GM19324 (cell line): ENCODE measurements at regions not wholly inside any gene's neighbourhood (a gene's known extent, or its start where the extent isn't known, plus 50 kb on each side); places are given as distances from the start of the nearest gene placed in this dataset.

ENCODE experiments used
- ATAC-seq: cut with Tn5 transposase; IDR thresholded peaks from one replicate; pipeline ENCODE4 v1.9.1; 2021; ENCODE audit warnings: mild to moderate bottlenecking, moderate library complexity; ENCODE audit not compliant: unreplicated experiment, low FRiP score

DNA sequence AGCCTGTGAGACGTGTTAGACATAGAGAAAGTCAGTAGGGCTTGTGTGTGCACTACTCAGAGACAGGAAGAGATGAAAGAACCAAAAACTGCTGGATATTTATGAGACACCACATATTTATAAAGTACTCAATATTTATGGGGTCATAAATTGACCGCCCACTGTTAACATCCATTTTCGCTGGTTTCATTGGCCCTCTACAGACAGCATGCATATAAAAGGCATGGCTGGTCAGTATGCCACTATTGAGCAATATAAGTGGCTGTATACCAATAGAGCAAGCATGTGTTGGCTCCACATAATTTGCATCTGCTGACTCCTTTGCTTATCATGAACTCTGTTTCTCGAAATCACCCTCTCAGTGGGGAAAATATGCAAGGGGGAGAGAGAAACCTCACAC, 110.3 kb upstream of the BTN3A2 start:
- ATAC-seq = no peak

- ATAC-seq = no peak
Observed at GRCh38 chr6:26257272-26257671, 107.7 kb upstream of the BTN3A2 start.

DNA sequence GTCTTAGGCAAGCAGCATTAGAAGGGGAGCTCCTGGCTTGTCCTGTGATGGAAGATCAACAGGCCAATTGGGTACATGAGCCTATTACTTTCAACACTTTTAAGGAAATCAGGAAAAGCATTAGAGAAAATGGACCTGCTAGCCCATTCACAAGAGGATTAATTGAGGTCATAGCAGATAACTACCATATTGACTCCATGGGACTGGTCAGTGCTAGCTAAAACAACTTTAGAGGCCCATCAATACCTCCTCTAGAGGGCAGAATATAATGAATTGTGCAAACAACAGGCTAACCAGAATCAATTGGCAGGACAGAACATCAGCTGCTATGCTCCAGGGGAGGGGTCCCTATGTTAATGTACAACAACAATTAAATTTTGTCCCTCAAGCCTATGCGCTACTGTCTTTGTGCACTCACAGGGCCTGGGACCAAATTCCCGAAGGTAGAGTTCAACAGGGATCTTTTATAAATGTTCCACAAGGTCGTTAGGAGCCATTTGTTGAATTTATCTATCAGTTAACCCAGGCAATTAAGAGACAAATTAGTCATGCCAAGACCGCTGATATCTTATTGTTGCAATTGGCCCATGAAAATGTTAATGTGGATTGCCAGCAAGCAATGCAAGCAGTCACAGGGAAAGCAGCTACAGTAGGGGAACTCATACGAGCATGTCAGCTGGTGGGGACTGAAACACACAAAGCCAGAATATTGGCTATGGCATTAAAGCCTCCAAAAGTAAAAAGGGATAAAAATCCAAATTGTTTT, 106.6 kb upstream of the BTN3A2 start:
- no peak for ATAC-seq

- no peak for ATAC-seq
Observed at GRCh38 chr6:26260110-26260637, 104.8 kb upstream of the BTN3A2 start.

GRCh38 chr6:26260725-26261490, 104.1 kb upstream of the BTN3A2 start:
- ATAC-seq = no peak

DNA sequence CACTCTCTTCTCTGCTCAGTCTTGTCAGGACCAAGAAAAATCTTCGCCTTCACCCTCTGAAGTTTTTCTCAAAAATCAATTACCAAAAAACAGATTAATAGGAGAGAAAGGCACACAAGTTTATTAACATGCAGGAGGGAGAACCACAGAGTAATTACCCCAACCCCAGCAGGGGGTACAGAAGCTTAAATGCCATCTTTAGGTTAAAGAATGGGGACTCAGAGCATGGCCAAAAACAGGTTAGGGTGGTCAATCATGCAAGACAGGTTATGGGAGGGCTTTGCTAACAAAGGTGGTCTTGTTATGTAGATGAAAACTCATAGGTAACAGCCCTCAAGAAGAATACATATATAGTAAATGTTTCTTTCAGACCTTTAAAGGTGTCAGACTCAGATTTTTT, 100.5 kb upstream of the BTN3A2 start:
- ATAC-seq = no peak

GRCh38 chr6:26267083-26267589, 97.9 kb upstream of the BTN3A2 start:
- no peak for ATAC-seq

DNA sequence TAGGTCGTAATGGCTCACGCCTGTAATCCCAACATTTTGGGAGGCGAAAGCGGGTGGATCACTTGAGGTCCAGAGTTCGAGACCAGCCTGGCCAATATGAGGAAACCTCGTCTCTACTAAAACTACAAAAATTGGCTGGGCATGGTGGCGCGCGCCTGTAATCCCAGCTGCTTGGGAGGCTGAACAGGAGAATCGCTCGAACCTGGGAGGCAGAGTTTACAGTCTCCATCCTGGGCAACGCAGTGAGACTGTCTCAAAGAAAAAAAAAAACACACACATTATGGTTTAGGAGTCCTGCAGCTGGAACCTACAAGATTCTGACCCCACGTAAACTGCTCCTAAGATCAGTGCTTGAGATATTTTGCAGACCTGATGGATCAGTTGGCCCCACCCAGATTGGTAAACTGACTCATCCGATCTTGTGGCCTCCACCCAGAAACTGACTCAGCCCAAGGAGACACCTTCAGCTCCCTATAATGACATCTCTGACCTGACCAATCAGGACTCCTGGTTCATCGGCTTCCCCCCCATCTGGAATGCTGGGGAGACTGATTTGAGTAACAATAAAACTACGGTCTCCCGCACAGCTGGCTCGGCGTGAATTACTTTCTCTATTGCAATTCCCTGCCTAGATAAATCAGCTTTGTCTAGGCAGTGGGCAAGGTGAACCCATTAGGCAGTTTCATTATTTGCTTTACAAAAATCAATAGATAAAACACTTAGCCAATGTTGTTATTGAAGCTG, 96.2 kb upstream of the BTN3A2 start:
- no peak for ATAC-seq

DNA sequence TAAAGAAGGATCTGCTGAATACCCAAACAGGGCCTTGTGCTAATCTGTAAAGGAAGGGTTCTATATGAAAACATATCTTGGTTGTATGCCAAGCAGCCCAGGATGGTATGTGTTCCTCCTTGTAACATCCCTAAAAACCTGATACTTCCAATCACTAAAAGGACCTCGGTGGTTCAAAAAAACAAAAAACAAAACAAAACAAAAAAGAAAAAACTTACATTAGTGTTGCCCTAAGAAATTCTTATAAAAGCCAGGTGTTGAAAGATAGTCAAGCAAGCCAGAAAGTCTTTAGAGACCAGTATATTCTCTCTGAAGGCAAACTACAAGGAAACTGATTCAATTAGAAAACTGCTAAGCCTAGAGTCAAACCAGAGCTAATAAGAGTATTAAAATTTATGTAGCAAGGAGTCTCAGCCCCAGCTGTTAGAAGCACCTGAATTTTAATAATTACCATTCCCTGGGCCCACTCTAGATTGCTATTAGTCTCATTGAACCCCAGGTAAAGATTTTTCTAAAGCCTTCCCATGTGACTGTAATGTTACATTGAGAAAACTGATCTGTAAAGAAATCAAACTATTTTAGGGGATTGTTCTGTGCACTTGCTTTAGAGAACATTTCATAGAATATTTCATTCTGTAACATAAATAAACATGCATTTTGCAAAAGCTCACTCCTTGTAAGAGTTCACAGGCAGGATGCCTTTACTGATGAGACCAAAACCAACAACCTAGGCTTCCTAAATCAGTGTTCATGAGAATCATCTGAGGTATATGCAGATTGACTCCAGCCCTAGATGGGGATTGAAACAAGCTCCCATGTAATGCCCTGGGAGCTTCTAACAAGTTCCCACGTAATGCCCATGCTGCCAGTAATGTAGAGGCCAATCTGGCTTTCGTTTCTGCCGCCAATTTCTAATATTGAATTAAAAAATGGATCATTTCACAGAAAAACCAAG, 95.2 kb upstream of the BTN3A2 start:
- no peak for ATAC-seq

- ATAC-seq = no peak
Observed at GRCh38 chr6:26270486-26270861, 94.5 kb upstream of the BTN3A2 start.

DNA sequence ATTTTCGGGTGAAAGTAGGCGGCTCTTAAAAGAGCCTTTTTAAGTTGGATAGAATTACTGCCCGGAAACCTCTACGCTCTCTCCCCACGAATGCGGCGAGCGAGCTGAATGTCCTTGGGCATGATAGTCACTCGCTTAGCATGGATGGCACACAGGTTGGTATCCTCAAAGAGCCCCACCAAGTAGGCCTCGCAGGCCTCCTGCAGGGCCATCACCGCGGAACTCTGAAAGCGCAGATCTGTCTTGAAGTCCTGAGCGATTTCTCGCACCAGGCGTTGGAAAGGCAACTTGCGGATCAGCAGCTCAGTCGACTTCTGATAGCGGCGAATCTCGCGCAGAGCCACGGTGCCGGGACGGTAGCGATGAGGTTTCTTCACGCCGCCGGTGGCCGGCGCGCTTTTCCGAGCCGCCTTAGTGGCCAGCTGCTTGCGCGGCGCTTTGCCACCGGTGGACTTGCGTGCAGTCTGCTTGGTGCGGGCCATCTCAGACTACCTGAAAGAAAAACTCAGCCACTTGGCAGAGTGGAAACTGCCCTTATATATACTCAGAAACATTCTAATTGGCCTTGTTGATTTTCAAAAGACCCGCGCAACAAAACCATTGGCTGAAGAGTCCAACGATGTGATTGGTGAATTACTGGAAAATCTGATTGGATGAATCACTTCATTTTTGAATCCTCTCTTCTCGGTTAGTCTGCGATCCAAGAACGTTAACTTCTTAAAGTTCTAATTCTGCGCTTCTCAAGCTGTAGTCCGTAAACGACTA, 93.9 kb upstream of the BTN3A2 start:
- ATAC-seq = peak; percentile 28

DNA sequence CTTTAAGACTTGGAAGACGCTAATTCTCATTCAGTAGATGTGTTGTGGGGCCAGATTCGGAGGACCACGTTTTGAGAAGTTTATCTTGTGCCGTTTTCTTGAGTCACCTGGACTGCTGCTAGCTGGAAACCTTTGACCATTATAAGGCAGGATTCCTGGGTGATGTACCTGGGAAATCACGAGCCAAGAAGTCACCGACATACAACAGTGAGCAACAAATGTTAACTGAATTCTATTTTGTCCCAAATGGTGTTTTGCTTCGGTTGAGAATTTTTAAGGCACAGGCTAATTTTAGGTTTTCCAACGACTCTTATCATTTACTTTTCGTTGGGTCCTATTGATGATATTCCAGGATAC, 93.4 kb upstream of the BTN3A2 start:
- no peak for ATAC-seq

- ATAC-seq = peak; percentile 25
Observed at GRCh38 chr6:26272171-26272637, 92.8 kb upstream of the BTN3A2 start.

DNA sequence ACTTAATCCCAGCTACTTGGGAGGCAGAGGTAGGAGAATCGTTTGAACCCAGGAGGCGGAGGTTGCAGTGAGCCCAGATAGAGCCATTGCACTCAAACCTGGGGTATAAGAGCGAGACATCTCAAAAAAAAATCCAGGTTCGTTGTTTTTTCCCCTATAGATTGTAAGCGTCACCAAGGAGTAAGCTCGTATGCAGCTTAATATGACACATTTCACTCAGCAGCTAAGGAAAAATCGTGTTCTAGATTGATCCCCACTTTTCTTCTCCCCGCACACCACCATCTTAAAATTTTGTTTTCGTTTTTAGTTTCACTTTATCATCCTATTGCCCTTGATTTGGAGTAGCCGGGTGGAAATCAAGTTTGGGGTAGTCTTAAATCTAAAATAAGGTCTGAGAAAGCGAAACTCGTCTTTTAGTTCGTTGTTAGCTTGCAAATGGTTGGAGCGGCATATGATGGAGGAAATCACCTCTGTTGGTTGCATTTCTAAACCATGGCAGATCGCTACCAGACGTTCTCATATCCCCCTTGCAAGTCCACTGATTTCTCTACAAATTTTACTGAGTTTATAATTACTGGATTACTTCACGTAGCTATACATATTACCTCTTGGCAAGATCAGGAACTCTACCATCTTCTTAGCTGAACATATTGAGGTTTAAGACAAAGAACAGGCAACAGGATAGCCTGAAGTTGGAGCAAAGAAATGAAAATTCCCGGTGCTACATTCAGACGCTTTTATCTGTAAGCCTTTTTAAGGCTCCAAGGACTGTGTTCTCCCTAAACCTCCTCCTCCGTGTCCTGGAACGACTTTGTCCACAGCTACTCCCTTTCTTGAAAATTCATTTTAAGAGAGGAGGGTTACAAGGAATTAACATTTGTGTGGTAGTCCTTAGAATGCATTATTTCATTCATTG, 91.1 kb upstream of the BTN3A2 start:
- ATAC-seq = no peak

GRCh38 chr6:26275663-26276062, 89.3 kb upstream of the BTN3A2 start:
- no peak for ATAC-seq

- no peak for ATAC-seq
Observed at GRCh38 chr6:26276841-26277648, 88.0 kb upstream of the BTN3A2 start.

DNA sequence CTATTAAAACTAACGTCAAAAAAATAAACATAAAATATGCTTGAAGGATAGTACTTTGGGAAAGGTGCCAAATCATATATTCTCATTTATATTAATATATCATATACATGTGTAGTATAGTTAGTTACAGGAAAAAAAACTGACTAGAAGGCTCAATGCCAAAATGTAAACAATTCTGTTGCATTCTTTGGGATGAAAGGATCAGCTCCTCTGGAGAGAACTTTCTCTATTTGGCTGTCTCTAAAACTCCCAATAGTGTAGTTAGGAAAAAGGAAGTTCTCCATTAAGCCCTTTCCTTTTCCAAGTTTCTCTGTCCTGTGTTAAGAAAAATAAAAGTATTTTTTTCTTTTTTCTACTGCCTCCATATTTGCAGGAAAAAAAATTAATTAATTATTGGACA, 86.5 kb upstream of the BTN3A2 start:
- ATAC-seq = no peak
